ENCODE measurements at regions not wholly inside any gene's neighbourhood (a gene's known extent, or its start where the extent isn't known, plus 50 kb on each side); places are given as distances from the start of the nearest gene placed in this dataset.

GRCh38 chr3:30286007-30286669, 320.3 kb upstream of the TGFBR2 start:
- Histone ChIP-seq H3K4me1 (ENCODE audit: insufficient read depth, low read length) (peaks cover 10% of the 10 kb centered on the region), H3K9me3 (ENCODE audit: control insufficient read depth in 1 of 2, low read length in 2 of 2) (no peaks in the 10 kb centered on the region), H3K4me3 (ENCODE audit: low read length in 2 of 2) (no peak overlapping the region), H3K27ac (ENCODE audit: low read depth, low read length) (no peak overlapping the region), H3K27me3 (ENCODE audit: insufficient read depth, low read length) (no peaks in the 10 kb centered on the region), H3K36me3 (ENCODE audit: insufficient read depth, low read length) (no peaks in the 10 kb centered on the region)
- Mint-ChIP-seq H3K4me3 (no peak overlapping the region), H3K27ac (no peak overlapping the region), H3K36me3 (no peaks in the 10 kb centered on the region), H3K9me3 (peaks cover 0 to 3% (median 0%) of the 10 kb centered on the region in 8 donors), H3K27me3 (no peaks in the 10 kb centered on the region), H3K4me1 (peaks cover 8 to 13% (median 11%) of the 10 kb centered on the region in 4 donors)
- DNase-seq: no peak
- CTCF ChIA-PET (ENCODE audit: partially characterized antibody): no interaction called here
- POLR2A ChIA-PET (ENCODE audit: partially characterized antibody): no interaction called here
- intact Hi-C loops (cut with micrococcal nuclease): no loop called here

- H3K27me3 Mint-ChIP-seq: no peaks in the 10 kb centered on the region
- Histone ChIP-seq H3K36me3 (ENCODE audit: insufficient read depth, low read length) (no peaks in the 10 kb centered on the region), H3K27ac (ENCODE audit: low read depth, low read length) (no peak overlapping the region), H3K27me3 (ENCODE audit: insufficient read depth, low read length) (no peaks in the 10 kb centered on the region), H3K4me1 (ENCODE audit: insufficient read depth, low read length) (peaks cover 10% of the 10 kb centered on the region), H3K4me3 (ENCODE audit: low read length in 2 of 2) (no peak overlapping the region), H3K9me3 (ENCODE audit: control insufficient read depth in 1 of 2, low read length in 2 of 2) (no peaks in the 10 kb centered on the region)
- H3K27ac Mint-ChIP-seq: no peak overlapping the region
- no peaks in the 10 kb centered on the region for H3K36me3 Mint-ChIP-seq
- peaks cover 0 to 3% (median 0%) of the 10 kb centered on the region in 8 donors for H3K9me3 Mint-ChIP-seq
- POLR2A ChIA-PET (ENCODE audit: partially characterized antibody): no interaction called here
- intact Hi-C loops (cut with micrococcal nuclease): no loop called here
- H3K4me1 Mint-ChIP-seq: peaks cover 8 to 17% (median 11%) of the 10 kb centered on the region in 4 donors
- DNase-seq: no peak
- H3K4me3 Mint-ChIP-seq: no peak overlapping the region
- CTCF ChIA-PET (ENCODE audit: partially characterized antibody): interaction anchor here (1.2 kb wide), 1 partner anchor 28 kb away, joined by 3 read pairs; no protein-coding TSS in a partner anchor
Measured at GRCh38 chr3:30286811-30287210, 319.6 kb upstream of the TGFBR2 start.

DNA sequence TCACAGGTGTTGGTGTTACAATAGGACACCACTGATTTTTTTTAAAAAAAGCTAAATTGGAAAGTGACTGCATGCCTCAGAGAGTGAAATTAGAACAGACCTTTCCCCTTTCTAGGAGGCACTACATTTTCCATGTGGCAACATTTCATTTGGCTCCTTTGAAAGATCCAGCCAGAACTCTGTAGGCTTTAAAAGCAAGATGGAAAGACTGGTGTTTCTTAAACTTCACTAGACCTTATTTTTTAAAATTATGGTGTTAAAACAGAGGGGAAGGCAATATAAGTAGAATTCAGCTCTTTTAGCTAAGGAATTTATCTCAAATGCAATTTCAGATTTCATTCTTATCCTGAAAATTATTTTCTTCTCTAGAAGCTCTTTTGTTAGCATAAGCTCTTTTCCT, 317.6 kb upstream of the TGFBR2 start:
- Mint-ChIP-seq H3K36me3 (no peaks in the 10 kb centered on the region), H3K9me3 (peaks cover 0 to 3% (median 0%) of the 10 kb centered on the region in 8 donors), H3K4me1 (peaks cover 8 to 17% (median 11%) of the 10 kb centered on the region in 4 donors), H3K27ac (peak overlapping the region in 1 of 7 donors; percentile 32), H3K4me3 (no peak overlapping the region), H3K27me3 (no peaks in the 10 kb centered on the region)
- Histone ChIP-seq H3K4me3 (ENCODE audit: low read length in 2 of 2) (no peak overlapping the region), H3K36me3 (ENCODE audit: insufficient read depth, low read length) (no peaks in the 10 kb centered on the region), H3K27me3 (ENCODE audit: insufficient read depth, low read length) (no peaks in the 10 kb centered on the region), H3K27ac (ENCODE audit: low read depth, low read length) (no peak overlapping the region), H3K9me3 (ENCODE audit: control insufficient read depth in 1 of 2, low read length in 2 of 2) (no peaks in the 10 kb centered on the region), H3K4me1 (ENCODE audit: insufficient read depth, low read length) (peaks cover 10% of the 10 kb centered on the region)
- CTCF ChIA-PET (ENCODE audit: partially characterized antibody): no interaction called here
- no peak for DNase-seq
- POLR2A ChIA-PET (ENCODE audit: partially characterized antibody): no interaction called here
- intact Hi-C loops (cut with micrococcal nuclease): no loop called here

GRCh38 chr3:30289324-30289723, 317.1 kb upstream of the TGFBR2 start:
- H3K4me3 ChIP-seq (ENCODE audit: low read length in 2 of 2): no peak overlapping the region
- peaks cover 10% of the 10 kb centered on the region for H3K4me1 ChIP-seq (ENCODE audit: insufficient read depth, low read length)
- DNase-seq: no peak
- Mint-ChIP-seq H3K4me3 (no peak overlapping the region), H3K27me3 (no peaks in the 10 kb centered on the region), H3K9me3 (peaks cover 0 to 3% (median 0%) of the 10 kb centered on the region in 8 donors), H3K4me1 (peaks cover 8 to 17% (median 11%) of the 10 kb centered on the region in 4 donors), H3K27ac (peak overlapping the region in 1 of 7 donors; percentile 32), H3K36me3 (no peaks in the 10 kb centered on the region)
- ChIA-PET POLR2A (ENCODE audit: partially characterized antibody) (no interaction called here), CTCF (ENCODE audit: partially characterized antibody) (no interaction called here)
- no peaks in the 10 kb centered on the region for H3K9me3 ChIP-seq (ENCODE audit: control insufficient read depth in 1 of 2, low read length in 2 of 2)
- intact Hi-C loops (cut with micrococcal nuclease): no loop called here
- no peaks in the 10 kb centered on the region for H3K27me3 ChIP-seq (ENCODE audit: insufficient read depth, low read length)
- no peak overlapping the region for H3K27ac ChIP-seq (ENCODE audit: low read depth, low read length)
- no peaks in the 10 kb centered on the region for H3K36me3 ChIP-seq (ENCODE audit: insufficient read depth, low read length)

GRCh38 chr3:30289766-30290165, 316.6 kb upstream of the TGFBR2 start:
- H3K4me1 ChIP-seq (ENCODE audit: insufficient read depth, low read length): peaks cover 10% of the 10 kb centered on the region
- H3K9me3 Mint-ChIP-seq: peaks cover 0 to 3% (median 0%) of the 10 kb centered on the region in 8 donors
- H3K27me3 ChIP-seq (ENCODE audit: insufficient read depth, low read length): no peaks in the 10 kb centered on the region
- ChIA-PET CTCF (ENCODE audit: partially characterized antibody) (no interaction called here), POLR2A (ENCODE audit: partially characterized antibody) (no interaction called here)
- H3K36me3 ChIP-seq (ENCODE audit: insufficient read depth, low read length): no peaks in the 10 kb centered on the region
- intact Hi-C loops (cut with micrococcal nuclease): no loop called here
- H3K36me3 Mint-ChIP-seq: no peaks in the 10 kb centered on the region
- no peak for DNase-seq
- no peak overlapping the region for H3K4me3 ChIP-seq (ENCODE audit: low read length in 2 of 2)
- no peak overlapping the region for H3K27ac ChIP-seq (ENCODE audit: low read depth, low read length)
- H3K27me3 Mint-ChIP-seq: no peaks in the 10 kb centered on the region
- no peak overlapping the region for H3K4me3 Mint-ChIP-seq
- peaks cover 8 to 17% (median 11%) of the 10 kb centered on the region in 4 donors for H3K4me1 Mint-ChIP-seq
- H3K9me3 ChIP-seq (ENCODE audit: control insufficient read depth in 1 of 2, low read length in 2 of 2): no peaks in the 10 kb centered on the region
- no peak overlapping the region for H3K27ac Mint-ChIP-seq

GRCh38 chr3:30290479-30290878, 315.9 kb upstream of the TGFBR2 start:
- DNase-seq: no peak
- Mint-ChIP-seq H3K4me1 (peaks cover 8 to 17% (median 11%) of the 10 kb centered on the region in 4 donors), H3K4me3 (no peak overlapping the region), H3K9me3 (peaks cover 0 to 3% (median 0%) of the 10 kb centered on the region in 8 donors), H3K36me3 (no peaks in the 10 kb centered on the region), H3K27me3 (no peaks in the 10 kb centered on the region), H3K27ac (no peak overlapping the region)
- ChIA-PET CTCF (ENCODE audit: partially characterized antibody) (no interaction called here), POLR2A (ENCODE audit: partially characterized antibody) (no interaction called here)
- Histone ChIP-seq H3K36me3 (ENCODE audit: insufficient read depth, low read length) (no peaks in the 10 kb centered on the region), H3K27me3 (ENCODE audit: insufficient read depth, low read length) (no peaks in the 10 kb centered on the region), H3K4me1 (ENCODE audit: insufficient read depth, low read length) (peaks cover 10% of the 10 kb centered on the region), H3K9me3 (ENCODE audit: control insufficient read depth in 1 of 2, low read length in 2 of 2) (no peaks in the 10 kb centered on the region), H3K27ac (ENCODE audit: low read depth, low read length) (no peak overlapping the region), H3K4me3 (ENCODE audit: low read length in 2 of 2) (no peak overlapping the region)
- intact Hi-C loops (cut with micrococcal nuclease): no loop called here

DNA sequence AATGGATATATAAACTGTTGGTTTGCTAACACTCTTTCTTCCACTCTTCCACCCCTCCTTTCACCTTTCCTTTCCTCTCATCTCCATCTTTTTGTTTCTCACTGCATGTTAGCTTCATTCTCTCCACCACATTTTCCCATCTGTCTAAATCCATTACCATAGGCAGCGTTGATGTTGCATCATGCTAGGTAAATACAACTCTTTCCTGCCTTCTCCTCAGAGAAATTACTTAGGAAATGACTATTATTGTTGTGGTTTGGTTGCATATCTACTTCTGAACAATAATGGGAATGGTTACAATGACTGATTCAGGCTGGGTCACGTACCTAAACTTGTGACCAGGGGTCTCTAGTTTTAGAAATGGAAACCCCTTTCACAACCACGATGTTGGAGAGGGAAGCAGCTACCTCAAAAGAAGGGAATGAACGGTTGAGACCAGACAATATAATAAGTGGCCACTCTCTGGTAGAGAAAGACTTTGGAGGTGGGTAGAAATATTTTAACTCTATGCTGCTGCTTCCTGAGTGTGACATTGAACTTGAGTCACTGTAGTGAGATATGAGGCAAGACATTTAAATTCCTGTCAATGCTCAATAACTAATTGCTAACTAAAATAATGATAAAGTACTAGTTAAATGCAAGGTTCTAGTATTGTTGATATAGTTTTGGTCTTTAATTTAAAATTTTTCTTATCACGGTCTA, 314.1 kb upstream of the TGFBR2 start:
- ChIA-PET POLR2A (ENCODE audit: partially characterized antibody) (no interaction called here), CTCF (ENCODE audit: partially characterized antibody) (no interaction called here)
- H3K4me3 Mint-ChIP-seq: no peak overlapping the region
- H3K9me3 Mint-ChIP-seq: no peaks in the 10 kb centered on the region
- intact Hi-C loops (cut with micrococcal nuclease): no loop called here
- DNase-seq: no peak
- no peak overlapping the region for H3K27ac ChIP-seq (ENCODE audit: low read depth, low read length)
- no peaks in the 10 kb centered on the region for H3K27me3 Mint-ChIP-seq
- no peak overlapping the region for H3K4me3 ChIP-seq (ENCODE audit: low read length in 2 of 2)
- H3K4me1 Mint-ChIP-seq: peaks cover 8 to 17% (median 11%) of the 10 kb centered on the region in 4 donors
- no peaks in the 10 kb centered on the region for H3K36me3 ChIP-seq (ENCODE audit: insufficient read depth, low read length)
- H3K4me1 ChIP-seq (ENCODE audit: insufficient read depth, low read length): peaks cover 10% of the 10 kb centered on the region
- H3K9me3 ChIP-seq (ENCODE audit: control insufficient read depth in 1 of 2, low read length in 2 of 2): no peaks in the 10 kb centered on the region
- no peak overlapping the region for H3K27ac Mint-ChIP-seq
- H3K36me3 Mint-ChIP-seq: no peaks in the 10 kb centered on the region
- no peaks in the 10 kb centered on the region for H3K27me3 ChIP-seq (ENCODE audit: insufficient read depth, low read length)
